Liver (tissue), 3 donors: ENCODE measurements at regions not wholly inside any gene's neighbourhood (a gene's known extent, or its start where the extent isn't known, plus 50 kb on each side); places are given as distances from the start of the nearest gene placed in this dataset.

Experiments
- GABPA ChIP-seq, 2 donors: IDR thresholded peaks in 1 of 2; conservative IDR thresholded peaks in 1 of 2; 2 replicates each; pipeline ENCODE4 v1.6.1; 2016; ENCODE audit warnings: antibody characterized with exemption in 2 of 2, mild to moderate bottlenecking in 1 of 2, moderate library complexity in 1 of 2
- RAD21 ChIP-seq, 2 donors: IDR thresholded peaks; 2 replicates each; pipeline ENCODE4 v1.6.1; 2016; ENCODE audit warnings: antibody characterized with exemption in 2 of 2, mild to moderate bottlenecking in 2 of 2
- SP1 ChIP-seq: IDR thresholded peaks from 2 replicates; pipeline ENCODE4 v1.6.1; 2018; ENCODE audit warnings: antibody characterized with exemption, mild to moderate bottlenecking
- TF ChIP-seq, protein P1 (sequence below): fragments of 150-350 bp; IDR thresholded peaks from 2 replicates; pipeline ENCODE4 v1.5.1; 2017; ENCODE audit warnings: improper control_type of control experiment, low read depth, low read length; ENCODE audit not compliant: missing input control
- TF ChIP-seq, protein P2 (sequence below): IDR thresholded peaks from 2 replicates; pipeline ENCODE4 v1.6.1; 2016; ENCODE audit warnings: antibody characterized with exemption, mild to moderate bottlenecking
- TF ChIP-seq, protein P3 (sequence below): IDR thresholded peaks from 2 replicates; pipeline ENCODE4 v1.6.1; 2016; ENCODE audit warnings: antibody characterized with exemption
- donor health status: healthy.
- donor health status: healthy.

DNA sequence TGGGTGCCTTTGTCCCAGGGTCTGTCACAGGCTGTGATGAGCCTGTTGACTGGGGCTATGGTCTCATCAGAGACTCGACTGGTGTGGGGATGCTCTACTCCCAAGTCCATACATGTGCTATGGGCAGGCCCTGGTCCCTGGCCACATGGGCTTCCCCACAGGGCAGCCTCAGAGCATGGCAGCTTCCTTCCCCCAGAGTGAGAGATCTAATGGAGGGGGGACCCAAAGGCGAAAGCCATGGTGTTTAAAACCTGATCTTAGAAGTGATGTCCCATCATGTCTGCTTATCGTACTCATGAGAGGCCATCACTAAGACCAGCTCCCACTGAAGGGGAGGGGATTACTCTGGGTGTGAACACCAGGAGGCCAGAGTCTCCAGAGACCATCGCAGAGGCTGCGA, 279.0 kb upstream of the RTL1 start:
- TF ChIP-seq SP1 (no peak), RAD21 (IDR thresholded peaks at IDR 0.05) (no peak), GABPA (IDR thresholded peaks at IDR 0.05 in 1 of 2, conservative IDR thresholded peaks at IDR 0.05 in 1 of 2) (no peak)
- TF ChIP-seq, protein P1, sequence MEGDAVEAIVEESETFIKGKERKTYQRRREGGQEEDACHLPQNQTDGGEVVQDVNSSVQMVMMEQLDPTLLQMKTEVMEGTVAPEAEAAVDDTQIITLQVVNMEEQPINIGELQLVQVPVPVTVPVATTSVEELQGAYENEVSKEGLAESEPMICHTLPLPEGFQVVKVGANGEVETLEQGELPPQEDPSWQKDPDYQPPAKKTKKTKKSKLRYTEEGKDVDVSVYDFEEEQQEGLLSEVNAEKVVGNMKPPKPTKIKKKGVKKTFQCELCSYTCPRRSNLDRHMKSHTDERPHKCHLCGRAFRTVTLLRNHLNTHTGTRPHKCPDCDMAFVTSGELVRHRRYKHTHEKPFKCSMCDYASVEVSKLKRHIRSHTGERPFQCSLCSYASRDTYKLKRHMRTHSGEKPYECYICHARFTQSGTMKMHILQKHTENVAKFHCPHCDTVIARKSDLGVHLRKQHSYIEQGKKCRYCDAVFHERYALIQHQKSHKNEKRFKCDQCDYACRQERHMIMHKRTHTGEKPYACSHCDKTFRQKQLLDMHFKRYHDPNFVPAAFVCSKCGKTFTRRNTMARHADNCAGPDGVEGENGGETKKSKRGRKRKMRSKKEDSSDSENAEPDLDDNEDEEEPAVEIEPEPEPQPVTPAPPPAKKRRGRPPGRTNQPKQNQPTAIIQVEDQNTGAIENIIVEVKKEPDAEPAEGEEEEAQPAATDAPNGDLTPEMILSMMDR: no peak
- TF ChIP-seq, protein P2, sequence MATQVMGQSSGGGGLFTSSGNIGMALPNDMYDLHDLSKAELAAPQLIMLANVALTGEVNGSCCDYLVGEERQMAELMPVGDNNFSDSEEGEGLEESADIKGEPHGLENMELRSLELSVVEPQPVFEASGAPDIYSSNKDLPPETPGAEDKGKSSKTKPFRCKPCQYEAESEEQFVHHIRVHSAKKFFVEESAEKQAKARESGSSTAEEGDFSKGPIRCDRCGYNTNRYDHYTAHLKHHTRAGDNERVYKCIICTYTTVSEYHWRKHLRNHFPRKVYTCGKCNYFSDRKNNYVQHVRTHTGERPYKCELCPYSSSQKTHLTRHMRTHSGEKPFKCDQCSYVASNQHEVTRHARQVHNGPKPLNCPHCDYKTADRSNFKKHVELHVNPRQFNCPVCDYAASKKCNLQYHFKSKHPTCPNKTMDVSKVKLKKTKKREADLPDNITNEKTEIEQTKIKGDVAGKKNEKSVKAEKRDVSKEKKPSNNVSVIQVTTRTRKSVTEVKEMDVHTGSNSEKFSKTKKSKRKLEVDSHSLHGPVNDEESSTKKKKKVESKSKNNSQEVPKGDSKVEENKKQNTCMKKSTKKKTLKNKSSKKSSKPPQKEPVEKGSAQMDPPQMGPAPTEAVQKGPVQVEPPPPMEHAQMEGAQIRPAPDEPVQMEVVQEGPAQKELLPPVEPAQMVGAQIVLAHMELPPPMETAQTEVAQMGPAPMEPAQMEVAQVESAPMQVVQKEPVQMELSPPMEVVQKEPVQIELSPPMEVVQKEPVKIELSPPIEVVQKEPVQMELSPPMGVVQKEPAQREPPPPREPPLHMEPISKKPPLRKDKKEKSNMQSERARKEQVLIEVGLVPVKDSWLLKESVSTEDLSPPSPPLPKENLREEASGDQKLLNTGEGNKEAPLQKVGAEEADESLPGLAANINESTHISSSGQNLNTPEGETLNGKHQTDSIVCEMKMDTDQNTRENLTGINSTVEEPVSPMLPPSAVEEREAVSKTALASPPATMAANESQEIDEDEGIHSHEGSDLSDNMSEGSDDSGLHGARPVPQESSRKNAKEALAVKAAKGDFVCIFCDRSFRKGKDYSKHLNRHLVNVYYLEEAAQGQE: no peak
- TF ChIP-seq, protein P3, sequence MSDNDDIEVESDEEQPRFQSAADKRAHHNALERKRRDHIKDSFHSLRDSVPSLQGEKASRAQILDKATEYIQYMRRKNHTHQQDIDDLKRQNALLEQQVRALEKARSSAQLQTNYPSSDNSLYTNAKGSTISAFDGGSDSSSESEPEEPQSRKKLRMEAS: no peak
